Neuronal stem cell (in vitro differentiated cells): ENCODE measurements at regions not wholly inside any gene's neighbourhood (a gene's known extent, or its start where the extent isn't known, plus 50 kb on each side); places are given as distances from the start of the nearest gene placed in this dataset.

Experiments
- DNase-seq: peaks from one replicate; pipeline ENCODE4 v3.0.0-alpha.2; 2013; ENCODE audit warnings: low spot score
- H2AFZ ChIP-seq: one replicate; pipeline ENCODE4 v1.6.1; 2013; ENCODE audit warnings: mild to moderate bottlenecking, low read length, inconsistent platforms
- H2AK5ac ChIP-seq: 2 replicates; pipeline ENCODE4 v1.6.1; 2013; ENCODE audit warnings: low read depth, mild to moderate bottlenecking, inconsistent platforms, low read length, moderate library complexity, mixed read lengths
- H2BK120ac ChIP-seq: 2 replicates; pipeline ENCODE4 v1.6.1; 2013; ENCODE audit warnings: low read depth, mild to moderate bottlenecking, inconsistent platforms, low read length, moderate library complexity, mixed read lengths
- H2BK12ac ChIP-seq: one replicate; pipeline ENCODE4 v1.6.1; 2013; ENCODE audit warnings: low read length, inconsistent platforms
- H2BK15ac ChIP-seq: 2 replicates; pipeline ENCODE4 v1.6.1; 2013; ENCODE audit warnings: mild to moderate bottlenecking, low read length, inconsistent platforms, mixed read lengths
- H2BK5ac ChIP-seq: one replicate; pipeline ENCODE4 v1.6.1; 2013; ENCODE audit warnings: inconsistent platforms, mild to moderate bottlenecking, low read length, moderate library complexity
- H3K14ac ChIP-seq: one replicate; pipeline ENCODE4 v1.6.1; 2013; ENCODE audit warnings: low read length, inconsistent platforms
- H3K18ac ChIP-seq: 2 replicates; pipeline ENCODE4 v1.6.1; 2013; ENCODE audit warnings: low read length, inconsistent platforms
- H3K23ac ChIP-seq: 2 replicates; pipeline ENCODE4 v1.6.1; 2013; ENCODE audit warnings: low read depth, mild to moderate bottlenecking, mixed read lengths, low read length, inconsistent platforms; ENCODE audit not compliant: poor library complexity
- H3K27ac ChIP-seq: replicated peaks from 3 replicates; pipeline ENCODE4 v1.5.1; 2013; ENCODE audit warnings: low read length, inconsistent platforms
- H3K27me3 ChIP-seq, 3 experiments: 2 replicates each; pipeline ENCODE4 v1.6.1; 2013; ENCODE audit warnings: low read length in 3 of 3, mild to moderate bottlenecking in 2 of 3, inconsistent platforms in 1 of 3, low read depth in 1 of 3, mixed read lengths in 1 of 3, moderate library complexity in 1 of 3; ENCODE audit not compliant: control insufficient read depth in 3 of 3, insufficient read depth in 3 of 3
- H3K36me3 ChIP-seq, 2 donors: replicated peaks in 1 of 2; 2 replicates each; pipeline ENCODE4 v1.6.1; 2013; ENCODE audit warnings: low read length in 2 of 2; ENCODE audit not compliant: control insufficient read depth in 2 of 2, insufficient read depth in 2 of 2
- H3K4ac ChIP-seq: 2 replicates; pipeline ENCODE4 v1.6.1; 2013; ENCODE audit warnings: inconsistent platforms, mild to moderate bottlenecking, low read length, moderate library complexity
- H3K4me1 ChIP-seq, 2 donors: 1 replicate in 1 of 2; 2 replicates in 1 of 2; pipeline ENCODE4 v1.6.1; 2013; ENCODE audit warnings: low read length in 2 of 2, low read depth in 1 of 2; ENCODE audit not compliant: control insufficient read depth in 2 of 2, insufficient read depth in 1 of 2
- H3K4me2 ChIP-seq: one replicate; pipeline ENCODE4 v1.6.1; 2013; ENCODE audit warnings: mild to moderate bottlenecking, low read length, inconsistent platforms; ENCODE audit not compliant: insufficient read depth, poor library complexity, severe bottlenecking
- H3K4me3 ChIP-seq, 2 donors: 2 replicates each; pipeline ENCODE4 v1.5.1; 2013; ENCODE audit warnings: low read length in 2 of 2, mild to moderate bottlenecking in 2 of 2, inconsistent platforms in 1 of 2, moderate library complexity in 1 of 2
- H3K79me1 ChIP-seq: one replicate; pipeline ENCODE4 v1.6.1; 2013; ENCODE audit warnings: low read depth, mild to moderate bottlenecking, inconsistent platforms, low read length, moderate library complexity
- H3K9ac ChIP-seq: one replicate; pipeline ENCODE4 v1.6.1; 2013; ENCODE audit warnings: mild to moderate bottlenecking, low read depth, low read length, inconsistent platforms; ENCODE audit not compliant: poor library complexity
- H3K9me3 ChIP-seq, 2 donors: replicated peaks in 1 of 2; 2 replicates each; pipeline versions ENCODE3 to v1.6.1; 2013; ENCODE audit warnings: low read length in 2 of 2, mild to moderate bottlenecking in 2 of 2, inconsistent platforms in 1 of 2, low read depth in 1 of 2, mixed read lengths in 1 of 2, moderate library complexity in 1 of 2; ENCODE audit not compliant: control insufficient read depth in 2 of 2, insufficient read depth in 1 of 2
- H4K8ac ChIP-seq: one replicate; pipeline ENCODE4 v1.6.1; 2013; ENCODE audit warnings: low read depth, mild to moderate bottlenecking, inconsistent platforms, low read length, moderate library complexity
- H4K91ac ChIP-seq: one replicate; pipeline ENCODE4 v1.6.1; 2013; ENCODE audit warnings: low read length, low read depth, mild to moderate bottlenecking, inconsistent platforms; ENCODE audit not compliant: poor library complexity
- WGBS, 2 donors: extraction: QIAGEN DNeasy Blood & Tissue Kit; methylation state at CpG; one replicate each; pipeline ENCODE4 v1.1.7; 2013; ENCODE audit warnings: missing lambda C conversion rate in 2 of 2, mixed read lengths in 1 of 2; ENCODE audit not compliant: insufficient read length in 2 of 2, insufficient replicate concordance in 1 of 2; ENCODE audit errors: extremely low coverage in 2 of 2; 5-methylcytosine and 5-hydroxymethylcytosine counted together

DNA sequence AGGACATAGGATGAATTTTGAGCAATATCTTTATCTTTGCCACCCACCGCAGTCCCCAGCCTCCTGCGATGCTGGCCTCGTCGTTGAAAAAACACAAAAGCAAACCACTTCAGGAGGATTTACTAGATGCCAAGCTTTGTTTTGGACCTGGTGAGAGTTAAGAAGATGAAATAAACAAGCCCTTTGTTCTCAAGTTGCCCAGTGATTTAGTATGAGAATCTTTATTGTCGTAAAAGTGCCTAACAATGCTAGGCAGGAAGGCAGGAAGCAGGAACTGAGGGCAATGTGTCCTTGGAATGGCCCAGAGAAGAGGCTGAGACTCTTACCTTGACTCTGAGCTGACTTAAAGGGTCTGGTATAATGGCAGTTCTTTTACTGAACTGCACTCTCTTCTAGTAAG lies 116.0 kb downstream of the TRMT11 start:
- WGBS, 2 donors, result no CpG with 5 or more reads among the region's 5 CpGs
- no peak overlapping the region for H3K4me3 ChIP-seq
- no peak overlapping the region for H3K23ac ChIP-seq
- no peak overlapping the region for H2AFZ ChIP-seq
- H2BK12ac ChIP-seq, result no peak overlapping the region
- peaks cover 0 to 12% of the 10 kb centered on the region in 2 donors for H3K36me3 ChIP-seq
- H2BK120ac ChIP-seq, result no peak overlapping the region
- no peak overlapping the region for H3K4ac ChIP-seq
- H3K27ac ChIP-seq, result no peak overlapping the region
- no peak overlapping the region for H4K8ac ChIP-seq
- no peak for DNase-seq
- H3K9me3 ChIP-seq, result peaks cover 2 to 17% of the 10 kb centered on the region in 2 donors
- H2BK15ac ChIP-seq, result no peak overlapping the region
- H2AK5ac ChIP-seq, result no peak overlapping the region
- no peak overlapping the region for H4K91ac ChIP-seq
- no peak overlapping the region for H3K18ac ChIP-seq
- H3K27me3 ChIP-seq, result no peaks in the 10 kb centered on the region
- no peaks in the 10 kb centered on the region for H3K79me1 ChIP-seq
- no peak overlapping the region for H3K14ac ChIP-seq
- H2BK5ac ChIP-seq, result no peak overlapping the region
- H3K4me1 ChIP-seq, result peaks cover 7 to 11% of the 10 kb centered on the region in 2 donors
- H3K4me2 ChIP-seq, result no peak overlapping the region
- no peak overlapping the region for H3K9ac ChIP-seq

- Histone ChIP-seq H3K27ac (no peak overlapping the region), H4K8ac (no peak overlapping the region), H3K9ac (no peak overlapping the region), H3K18ac (no peak overlapping the region), H3K23ac (no peak overlapping the region), H2BK12ac (no peak overlapping the region), H2AK5ac (no peak overlapping the region), H3K79me1 (no peaks in the 10 kb centered on the region), H2AFZ (no peak overlapping the region), H4K91ac (no peak overlapping the region), H3K27me3 (no peaks in the 10 kb centered on the region), H3K9me3 (peaks cover 2 to 17% of the 10 kb centered on the region in 2 donors), H3K36me3 (peaks cover 0 to 12% of the 10 kb centered on the region in 2 donors), H3K14ac (no peak overlapping the region), H3K4me3 (no peak overlapping the region), H3K4me1 (peaks cover 8 to 19% of the 10 kb centered on the region in 2 donors), H2BK15ac (no peak overlapping the region), H2BK120ac (no peak overlapping the region), H3K4me2 (no peak overlapping the region), H3K4ac (no peak overlapping the region), H2BK5ac (no peak overlapping the region)
- no peak for DNase-seq
- WGBS, 2 donors, result no CpG with 5 or more reads among the region's 3 CpGs
Observed at GRCh38 chr6:126103993-126104392, 117.7 kb downstream of the TRMT11 start.

GRCh38 chr6:126107475-126108166 lies 121.3 kb downstream of the TRMT11 start:
- H2BK12ac ChIP-seq, result no peak overlapping the region
- no peak overlapping the region for H2BK5ac ChIP-seq
- no peaks in the 10 kb centered on the region for H3K79me1 ChIP-seq
- H2BK120ac ChIP-seq, result no peak overlapping the region
- peaks cover 2 to 13% of the 10 kb centered on the region in 2 donors for H3K9me3 ChIP-seq
- H3K36me3 ChIP-seq, result peaks cover 0 to 5% of the 10 kb centered on the region in 2 donors
- H3K18ac ChIP-seq, result no peak overlapping the region
- DNase-seq, result peak; percentile 56
- no peaks in the 10 kb centered on the region for H3K27me3 ChIP-seq
- peak overlapping the region; percentile 47 for H3K27ac ChIP-seq
- H3K4me3 ChIP-seq, result no peak overlapping the region
- H2AFZ ChIP-seq, result peak overlapping the region; percentile 61
- H3K23ac ChIP-seq, result no peak overlapping the region
- WGBS, 2 donors, result no CpG with 5 or more reads among the region's 10 CpGs
- H2AK5ac ChIP-seq, result no peak overlapping the region
- peaks cover 6 to 27% of the 10 kb centered on the region in 2 donors for H3K4me1 ChIP-seq
- no peak overlapping the region for H3K14ac ChIP-seq
- H4K91ac ChIP-seq, result no peak overlapping the region
- H2BK15ac ChIP-seq, result no peak overlapping the region
- H3K4me2 ChIP-seq, result peak overlapping the region; percentile 32
- H3K4ac ChIP-seq, result no peak overlapping the region
- H3K9ac ChIP-seq, result no peak overlapping the region
- H4K8ac ChIP-seq, result no peak overlapping the region

DNA sequence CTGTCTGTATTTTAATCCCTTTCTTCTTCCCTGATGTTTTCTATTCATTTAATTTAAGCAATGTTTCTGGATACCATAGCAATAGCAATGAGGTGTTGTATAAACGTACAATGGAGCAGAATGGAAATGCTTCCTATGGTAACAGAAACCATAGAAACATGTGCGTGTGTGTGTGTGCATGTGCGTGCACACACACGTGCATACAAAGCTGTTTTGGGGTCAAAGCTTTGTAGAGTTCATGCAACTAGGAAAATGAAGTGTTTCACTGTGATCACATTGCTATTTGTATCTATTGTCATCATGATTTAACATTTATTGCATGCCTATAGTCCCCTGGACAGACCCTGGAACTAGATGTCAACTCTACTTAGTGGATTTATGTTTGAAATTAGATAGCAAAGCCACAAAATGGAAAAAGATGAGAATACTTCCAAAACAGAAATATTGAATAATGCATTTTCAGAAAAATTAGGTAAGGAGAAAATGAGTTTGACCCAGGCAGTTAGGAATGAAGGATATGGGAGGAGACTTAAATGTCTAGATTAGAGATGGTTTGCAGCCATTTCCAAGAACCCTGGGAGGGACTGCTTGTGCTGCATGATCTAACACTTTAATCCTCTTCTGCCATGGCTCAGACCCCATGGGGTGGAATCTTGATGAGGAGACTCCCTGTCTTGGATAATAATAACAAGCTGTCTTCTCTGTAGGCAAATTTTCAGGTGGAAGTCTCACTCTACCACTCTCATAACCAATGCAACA lies 124.4 kb downstream of the TRMT11 start:
- H3K9ac ChIP-seq, result no peak overlapping the region
- no peaks in the 10 kb centered on the region for H3K27me3 ChIP-seq
- no peaks in the 10 kb centered on the region for H3K9me3 ChIP-seq
- no peaks in the 10 kb centered on the region for H3K79me1 ChIP-seq
- no CpG with 5 or more reads among the region's 4 CpGs for WGBS, 2 donors
- peaks cover 6 to 27% of the 10 kb centered on the region in 2 donors for H3K4me1 ChIP-seq
- no peaks in the 10 kb centered on the region for H3K36me3 ChIP-seq
- H3K4me2 ChIP-seq, result no peak overlapping the region
- H3K4me3 ChIP-seq, result no peak overlapping the region
- no peak overlapping the region for H4K91ac ChIP-seq
- H4K8ac ChIP-seq, result no peak overlapping the region
- H2BK15ac ChIP-seq, result no peak overlapping the region
- H3K23ac ChIP-seq, result no peak overlapping the region
- H2BK12ac ChIP-seq, result no peak overlapping the region
- no peak overlapping the region for H2BK120ac ChIP-seq
- no peak overlapping the region for H3K4ac ChIP-seq
- H2AFZ ChIP-seq, result no peak overlapping the region
- H2AK5ac ChIP-seq, result no peak overlapping the region
- no peak overlapping the region for H3K27ac ChIP-seq
- no peak overlapping the region for H3K18ac ChIP-seq
- DNase-seq, result no peak
- H3K14ac ChIP-seq, result no peak overlapping the region
- H2BK5ac ChIP-seq, result no peak overlapping the region
